ENCODE measurements at regions not wholly inside any gene's neighbourhood (a gene's known extent, or its start where the extent isn't known, plus 50 kb on each side); places are given as distances from the start of the nearest gene placed in this dataset.

DNA sequence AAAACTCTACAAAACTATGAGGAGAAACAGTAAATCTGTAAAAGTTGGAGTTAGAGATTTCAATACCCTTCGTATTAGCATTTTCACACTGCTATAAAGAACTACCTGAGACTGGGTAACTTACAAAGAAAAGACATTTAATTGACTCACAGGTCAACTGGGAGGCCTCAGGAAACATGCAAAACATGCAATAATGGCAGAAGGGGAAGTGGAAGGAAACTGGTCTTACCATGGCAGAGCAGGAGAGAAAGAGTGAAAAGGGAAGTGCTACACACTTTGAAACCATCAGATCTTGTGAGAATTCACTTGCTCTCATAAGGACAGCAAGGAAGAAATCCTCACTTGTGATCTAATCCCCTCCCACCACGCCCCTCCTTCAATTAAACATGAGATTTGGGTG is 949.9 kb downstream of the TECRL start:
- TF ChIP-seq JUND (IDR thresholded peaks at IDR 0.05; ENCODE audit: low read depth), result no peak
- in situ Hi-C loops (cut with HindIII; ENCODE audit: low pct_unique_long_range_greater_than_20kb, low sequenced_read_pairs), result no loop called here
- DNase-seq (ENCODE audit: low read depth in 1 of 2, low spot score in 1 of 2), result no peak

DNA sequence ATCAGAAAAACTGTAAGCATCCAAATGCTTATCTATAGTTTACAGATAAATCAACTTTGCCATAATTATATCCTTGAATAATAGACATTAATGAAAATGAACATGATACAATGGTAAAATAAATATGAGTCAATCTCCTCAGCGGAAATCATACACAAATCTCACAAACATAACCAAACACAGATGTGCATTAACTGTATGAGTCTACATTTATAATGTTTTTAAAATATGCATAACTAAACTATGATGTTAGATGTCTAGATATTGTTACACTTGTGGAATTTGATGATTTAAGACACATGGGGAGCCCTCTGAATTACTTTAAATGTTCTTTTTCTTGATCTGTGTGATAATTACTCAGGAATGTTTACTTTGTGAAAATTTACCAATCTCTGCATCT is 951.2 kb downstream of the TECRL start:
- DNase-seq (ENCODE audit: low read depth in 1 of 2, low spot score in 1 of 2), result no peak
- in situ Hi-C loops (cut with HindIII; ENCODE audit: low pct_unique_long_range_greater_than_20kb, low sequenced_read_pairs), result no loop called here
- no peak for TF ChIP-seq JUND (IDR thresholded peaks at IDR 0.05; ENCODE audit: low read depth)

DNA sequence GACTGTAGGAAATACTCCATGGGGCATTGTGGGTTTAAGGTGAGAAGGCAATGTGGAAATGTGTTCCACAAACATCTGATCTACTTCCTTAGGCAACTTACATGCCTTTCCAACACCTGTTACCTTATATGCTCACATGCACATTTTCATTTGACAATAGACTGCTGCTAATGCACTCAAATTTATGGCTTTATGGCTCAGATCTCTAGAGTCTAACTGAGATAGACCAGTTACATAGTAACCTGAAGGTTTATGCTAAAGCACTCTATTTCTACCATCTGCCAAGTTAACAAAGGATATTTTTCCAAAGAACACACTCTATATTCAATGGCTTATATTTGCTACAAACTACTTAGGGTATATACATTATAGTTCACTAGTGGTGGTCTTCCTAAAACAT is 969.0 kb downstream of the TECRL start:
- in situ Hi-C loops (cut with HindIII; ENCODE audit: low pct_unique_long_range_greater_than_20kb, low sequenced_read_pairs), result no loop called here
- TF ChIP-seq JUND (IDR thresholded peaks at IDR 0.05; ENCODE audit: low read depth), result no peak
- no peak for DNase-seq (ENCODE audit: low read depth in 1 of 2, low spot score in 1 of 2)

DNA sequence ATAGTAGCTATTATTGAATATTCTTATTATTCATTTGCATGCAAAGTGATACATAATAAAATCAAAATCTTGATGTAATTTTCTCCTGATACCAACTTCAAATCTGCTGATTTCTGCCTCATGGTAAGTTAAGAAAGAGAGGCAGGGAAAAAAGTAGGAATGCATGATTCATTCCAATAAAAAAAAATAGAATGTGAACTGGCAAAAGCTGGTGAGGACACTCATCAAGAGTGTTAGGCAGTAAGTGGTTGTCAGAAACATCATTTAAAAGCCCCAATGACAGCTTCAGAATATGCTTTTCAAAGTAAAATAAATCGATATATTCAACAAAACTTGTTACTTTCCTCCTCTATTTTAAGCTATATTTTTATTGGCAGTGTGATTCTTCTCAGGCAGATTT is 979.1 kb downstream of the TECRL start:
- TF ChIP-seq JUND (IDR thresholded peaks at IDR 0.05; ENCODE audit: low read depth), result no peak
- in situ Hi-C loops (cut with HindIII; ENCODE audit: low pct_unique_long_range_greater_than_20kb, low sequenced_read_pairs), result no loop called here
- no peak for DNase-seq (ENCODE audit: low read depth in 1 of 2, low spot score in 1 of 2)

DNA sequence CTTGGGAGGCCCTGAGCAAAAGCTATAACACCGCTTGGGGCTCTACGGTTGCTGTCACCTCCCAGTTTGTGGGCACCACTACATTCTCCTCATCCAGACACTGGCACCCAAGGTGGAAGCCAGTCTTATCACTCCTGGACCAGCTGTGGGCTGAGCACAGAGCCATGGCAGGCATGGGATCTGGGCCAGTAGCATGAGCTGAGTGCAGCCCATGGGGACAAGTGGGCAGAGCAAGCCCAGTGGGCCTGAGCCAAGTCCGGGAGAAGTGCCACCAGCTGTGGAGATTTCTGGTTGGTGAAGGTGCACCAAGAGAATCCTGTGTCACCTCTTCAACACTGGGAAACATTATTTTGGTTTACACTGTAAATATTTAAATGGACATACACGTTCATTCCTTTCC is 1013.0 kb downstream of the TECRL start:
- DNase-seq (ENCODE audit: low read depth in 1 of 2, low spot score in 1 of 2), result no peak
- TF ChIP-seq JUND (IDR thresholded peaks at IDR 0.05; ENCODE audit: low read depth), result no peak
- in situ Hi-C loops (cut with HindIII; ENCODE audit: low pct_unique_long_range_greater_than_20kb, low sequenced_read_pairs), result no loop called here

DNA sequence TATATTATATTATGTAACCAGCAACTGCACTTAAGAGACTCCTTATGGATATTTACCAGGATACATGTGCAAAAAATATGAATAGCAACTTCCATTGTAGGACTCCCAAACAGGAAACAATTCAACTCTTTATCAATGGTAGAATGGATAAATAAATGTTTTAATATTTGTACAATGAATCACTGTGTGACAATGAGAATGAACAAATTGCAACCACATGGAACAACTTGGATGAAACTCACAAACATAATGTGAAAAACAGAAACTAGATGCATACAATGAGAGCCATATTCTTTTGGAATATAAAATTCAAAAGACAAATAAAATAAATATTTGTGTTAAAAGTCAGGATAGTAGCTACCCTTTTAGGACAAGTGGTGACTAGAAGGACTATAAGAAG is 1015.7 kb downstream of the TECRL start:
- no peak for TF ChIP-seq JUND (IDR thresholded peaks at IDR 0.05; ENCODE audit: low read depth)
- in situ Hi-C loops (cut with HindIII; ENCODE audit: low pct_unique_long_range_greater_than_20kb, low sequenced_read_pairs), result no loop called here
- DNase-seq (ENCODE audit: low read depth in 1 of 2, low spot score in 1 of 2), result no peak

DNA sequence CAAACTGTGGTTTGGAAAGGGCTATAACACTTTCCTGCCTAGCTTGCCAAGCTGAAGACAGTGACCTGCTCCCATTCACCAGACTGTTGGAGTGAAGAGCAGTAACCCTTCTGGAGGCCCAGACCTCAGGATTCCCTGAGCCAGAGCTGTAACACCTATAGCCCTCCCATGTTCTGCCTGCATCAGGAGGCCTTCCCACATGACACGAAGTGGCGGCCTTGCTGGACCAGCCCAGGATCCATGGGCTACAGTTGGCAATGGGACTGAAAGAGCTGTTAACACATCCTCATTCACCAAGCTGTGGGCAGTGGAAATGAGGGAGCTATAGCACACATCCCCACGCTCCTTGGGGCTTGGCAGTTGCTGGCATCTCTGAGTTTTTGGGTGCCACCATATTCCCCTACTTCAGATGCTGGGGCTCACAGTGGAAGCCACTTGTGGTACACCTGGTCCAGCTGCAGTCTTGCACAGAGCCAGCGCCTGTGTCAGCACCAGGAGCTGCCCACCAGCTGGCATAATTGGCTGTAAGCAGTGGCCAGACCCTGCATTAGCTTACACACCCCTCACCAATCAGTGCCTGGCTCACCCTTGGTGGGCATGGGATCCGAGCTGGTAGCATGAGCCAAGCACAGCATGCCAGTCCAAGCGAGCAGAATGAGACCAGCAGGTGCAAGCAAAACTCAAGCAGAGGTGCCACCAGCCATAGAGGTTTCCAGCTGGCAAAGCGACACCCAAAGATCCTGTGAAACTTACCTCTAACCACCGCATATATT is 1029.3 kb downstream of the TECRL start:
- in situ Hi-C loops (cut with HindIII; ENCODE audit: low pct_unique_long_range_greater_than_20kb, low sequenced_read_pairs), result no loop called here
- TF ChIP-seq JUND (IDR thresholded peaks at IDR 0.05; ENCODE audit: low read depth), result no peak
- no peak for DNase-seq (ENCODE audit: low read depth in 1 of 2, low spot score in 1 of 2)

DNA sequence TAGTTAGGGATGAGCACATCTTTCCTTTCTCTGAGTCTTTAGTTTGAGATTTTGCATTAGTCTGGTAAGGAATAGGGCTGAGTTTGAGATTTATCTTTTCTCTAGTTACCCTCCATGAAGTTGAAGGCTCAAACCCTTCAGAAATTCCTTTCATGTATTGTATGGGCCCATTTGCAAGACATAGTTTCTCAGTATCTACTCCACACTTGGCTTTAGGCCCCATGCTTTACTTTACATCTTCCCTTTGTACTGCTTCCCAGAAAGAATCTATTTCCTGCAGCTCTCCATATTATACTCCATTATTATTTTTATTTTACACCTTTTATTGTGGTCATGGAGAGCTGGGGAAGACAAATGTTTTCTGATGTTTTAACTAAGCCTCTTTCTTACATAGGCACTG is 1038.2 kb downstream of the TECRL start:
- in situ Hi-C loops (cut with HindIII; ENCODE audit: low pct_unique_long_range_greater_than_20kb, low sequenced_read_pairs), result no loop called here
- TF ChIP-seq JUND (IDR thresholded peaks at IDR 0.05; ENCODE audit: low read depth), result no peak
- no peak for DNase-seq (ENCODE audit: low read depth in 1 of 2, low spot score in 1 of 2)

DNA sequence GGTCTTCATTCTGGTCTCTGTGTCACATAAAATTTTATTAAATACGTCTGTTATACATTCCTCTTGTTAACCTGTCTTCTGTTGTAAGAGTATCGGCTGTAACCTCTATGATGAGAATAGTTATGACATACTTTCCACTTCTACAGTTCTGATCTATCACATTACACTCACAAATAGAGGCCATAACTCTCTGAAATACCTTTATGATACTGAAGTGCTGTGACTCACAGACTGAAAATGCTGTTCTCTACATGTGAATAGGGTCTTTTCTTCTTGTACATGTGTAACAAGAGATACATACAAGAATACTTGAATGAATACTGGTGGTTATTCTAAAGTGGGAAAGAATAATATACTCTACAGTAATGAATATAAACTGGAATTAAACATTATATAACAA is 1047.6 kb downstream of the TECRL start:
- in situ Hi-C loops (cut with HindIII; ENCODE audit: low pct_unique_long_range_greater_than_20kb, low sequenced_read_pairs), result no loop called here
- DNase-seq (ENCODE audit: low read depth in 1 of 2, low spot score in 1 of 2), result no peak
- TF ChIP-seq JUND (IDR thresholded peaks at IDR 0.05; ENCODE audit: low read depth), result no peak

DNA sequence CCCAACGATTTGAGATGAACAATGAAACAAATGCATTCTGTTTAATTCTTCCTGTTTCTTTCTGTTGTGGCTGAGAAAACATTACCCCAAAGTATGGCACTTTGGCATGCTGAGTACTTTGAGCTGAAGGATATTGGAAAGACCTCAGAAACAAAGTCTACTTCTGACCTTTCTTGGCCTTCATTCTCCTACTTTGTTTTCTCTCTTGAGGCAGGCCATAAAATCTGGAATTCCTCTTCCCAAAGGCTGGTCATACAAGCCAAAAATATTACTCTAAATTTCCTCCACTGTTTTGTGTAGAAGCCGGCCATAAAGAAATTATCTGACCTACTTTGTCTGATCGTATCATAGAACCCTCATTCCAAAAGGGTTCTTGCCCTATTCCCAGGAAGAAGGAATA is 1048.2 kb downstream of the TECRL start:
- TF ChIP-seq JUND (IDR thresholded peaks at IDR 0.05; ENCODE audit: low read depth), result no peak
- in situ Hi-C loops (cut with HindIII; ENCODE audit: low pct_unique_long_range_greater_than_20kb, low sequenced_read_pairs), result no loop called here
- DNase-seq (ENCODE audit: low read depth in 1 of 2, low spot score in 1 of 2), result no peak

DNA sequence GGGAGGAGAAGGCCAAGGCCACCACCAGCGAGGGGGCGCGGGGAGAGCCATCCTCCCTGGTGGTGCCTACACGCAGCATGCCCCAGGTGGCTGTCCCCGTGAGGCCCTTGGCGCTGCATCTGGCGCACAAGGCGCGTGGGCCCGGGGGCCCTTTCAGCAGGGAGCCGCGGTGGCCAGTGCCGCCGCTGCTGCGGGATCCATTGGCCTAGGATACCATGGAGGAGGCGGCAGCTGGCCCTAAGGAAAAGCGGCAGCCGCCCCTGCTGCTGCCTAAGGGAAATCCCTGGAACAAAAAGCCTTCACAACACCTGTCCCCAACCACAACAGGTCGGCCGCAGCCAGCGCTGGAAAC is 1059.6 kb downstream of the TECRL start:
- in situ Hi-C loops (cut with HindIII; ENCODE audit: low pct_unique_long_range_greater_than_20kb, low sequenced_read_pairs), result no loop called here
- TF ChIP-seq JUND (IDR thresholded peaks at IDR 0.05; ENCODE audit: low read depth), result no peak

DNA sequence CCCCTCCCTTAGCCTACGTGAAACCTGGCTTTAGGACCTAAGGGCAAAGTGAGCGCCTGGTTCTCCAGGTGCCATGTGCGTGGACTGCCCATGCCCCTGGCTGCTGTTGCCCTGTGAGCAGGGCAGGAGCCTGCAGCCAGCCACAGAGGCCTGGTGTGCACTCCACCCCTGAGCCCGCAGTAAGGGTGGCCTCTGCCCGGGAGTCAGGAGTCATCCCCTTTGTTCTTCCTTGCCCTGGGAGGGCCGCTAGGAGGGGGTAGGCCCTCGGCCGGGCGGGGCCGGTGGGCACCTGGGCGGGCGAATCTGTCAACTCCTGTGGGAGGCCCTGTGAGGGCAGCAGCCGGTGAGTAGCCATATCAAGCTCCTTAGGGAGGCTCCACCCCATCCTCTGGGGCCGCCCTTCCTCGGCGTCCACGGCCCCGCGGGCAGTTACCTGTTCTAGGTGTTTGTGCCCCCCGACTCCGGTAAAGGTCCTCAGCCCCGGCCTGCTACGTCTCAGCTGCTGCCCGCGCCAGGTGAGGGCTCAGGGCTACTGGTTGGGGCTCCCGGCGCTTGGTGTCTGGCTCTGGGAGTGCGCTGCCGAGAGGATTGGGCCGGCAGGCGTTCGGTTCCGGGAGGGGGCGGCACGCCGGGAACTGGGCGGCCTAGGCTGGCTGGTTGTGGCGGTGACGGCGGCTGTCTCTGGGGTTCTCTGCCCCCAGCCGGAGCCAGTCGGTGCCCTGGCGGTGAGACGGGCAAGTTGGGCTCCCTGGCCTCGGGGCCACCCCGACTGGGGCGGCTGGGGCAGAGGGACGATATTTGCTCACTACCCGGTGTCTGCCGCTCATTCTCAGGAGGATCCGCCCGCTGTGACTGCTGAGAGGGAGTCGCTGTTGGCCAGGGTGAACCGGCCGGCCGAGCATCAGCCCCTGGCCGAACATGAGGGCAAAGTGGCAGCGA is 1060.2 kb downstream of the TECRL start:
- in situ Hi-C loops (cut with HindIII; ENCODE audit: low pct_unique_long_range_greater_than_20kb, low sequenced_read_pairs), result no loop called here
- no peak for DNase-seq (ENCODE audit: low read depth in 1 of 2, low spot score in 1 of 2)

More for the DNA sequence above, 1059.6 kb downstream of the TECRL start:
- DNase-seq (ENCODE audit: low read depth in 1 of 2, low spot score in 1 of 2), result no peak

DNA sequence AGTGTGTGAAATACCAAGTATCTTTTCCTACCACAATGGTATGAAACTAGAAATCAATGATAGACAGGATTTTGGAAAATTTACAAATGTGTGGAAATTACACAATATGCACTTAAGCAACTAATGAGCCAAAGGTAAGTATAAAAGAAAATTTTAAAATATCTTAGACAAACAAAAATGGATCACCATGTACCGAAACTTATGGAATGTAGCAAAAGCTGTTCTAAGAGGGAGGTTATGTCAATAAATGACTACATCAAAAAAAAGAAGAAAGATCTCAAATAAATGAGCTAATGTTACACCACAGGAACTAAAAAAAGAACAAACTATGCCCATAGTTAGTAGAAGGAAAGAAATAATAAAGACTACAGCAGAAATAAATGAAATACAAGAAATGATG is 1084.1 kb downstream of the TECRL start:
- no peak for DNase-seq (ENCODE audit: low read depth in 1 of 2, low spot score in 1 of 2)
- TF ChIP-seq JUND (IDR thresholded peaks at IDR 0.05; ENCODE audit: low read depth), result no peak
- in situ Hi-C loops (cut with HindIII; ENCODE audit: low pct_unique_long_range_greater_than_20kb, low sequenced_read_pairs), result no loop called here

More for the DNA sequence above, 1060.2 kb downstream of the TECRL start:
- TF ChIP-seq JUND (IDR thresholded peaks at IDR 0.05; ENCODE audit: low read depth), result no peak

Data from T47D (cell line).